H9 (cell line): ENCODE measurements at regions not wholly inside any gene's neighbourhood (a gene's known extent, or its start where the extent isn't known, plus 50 kb on each side); places are given as distances from the start of the nearest gene placed in this dataset.

ENCODE experiments used
- DNase-seq: peaks from one replicate; pipeline ENCODE4 v3.0.0-alpha.2; 2017
- H2AFZ ChIP-seq: one replicate; pipeline ENCODE4 v1.6.1; 2013; ENCODE audit warnings: mild to moderate bottlenecking, low read length, control low read depth, moderate library complexity
- H2AK5ac ChIP-seq: 2 replicates; pipeline ENCODE4 v1.6.1; 2013; ENCODE audit warnings: low read length, control low read depth, mixed read lengths; ENCODE audit not compliant: insufficient read length
- H2BK120ac ChIP-seq: one replicate; pipeline ENCODE4 v1.6.1; 2013; ENCODE audit warnings: low read depth, mild to moderate bottlenecking, low read length, control low read depth, inconsistent platforms; ENCODE audit not compliant: poor library complexity, severe bottlenecking
- H2BK12ac ChIP-seq: 2 replicates; pipeline ENCODE4 v1.6.1; 2013; ENCODE audit warnings: low read length, control low read depth, mixed read lengths, low read depth; ENCODE audit not compliant: insufficient read length
- H2BK15ac ChIP-seq: 2 replicates; pipeline ENCODE4 v1.6.1; 2013; ENCODE audit warnings: low read depth, low read length, control low read depth
- H2BK20ac ChIP-seq: one replicate; pipeline ENCODE4 v1.6.1; 2013; ENCODE audit warnings: low read depth, mild to moderate bottlenecking, low read length, control low read depth, inconsistent platforms; ENCODE audit not compliant: poor library complexity, severe bottlenecking
- H2BK5ac ChIP-seq: 2 replicates; pipeline ENCODE4 v1.6.1; 2013; ENCODE audit warnings: low read length, control low read depth, mixed read lengths; ENCODE audit not compliant: insufficient read length
- H3K14ac ChIP-seq: 2 replicates; pipeline ENCODE4 v1.6.1; 2013; ENCODE audit warnings: low read length, control low read depth; ENCODE audit not compliant: insufficient read depth
- H3K18ac ChIP-seq: 2 replicates; pipeline ENCODE4 v1.6.1; 2013; ENCODE audit warnings: low read depth, mild to moderate bottlenecking, mixed read lengths, low read length, control low read depth; ENCODE audit not compliant: insufficient read length
- H3K23ac ChIP-seq: 2 replicates; pipeline ENCODE4 v1.6.1; 2013; ENCODE audit warnings: low read length, control low read depth, mixed read lengths, low read depth; ENCODE audit not compliant: insufficient read length
- H3K23me2 ChIP-seq: 2 replicates; pipeline ENCODE4 v1.6.1; 2013; ENCODE audit warnings: low read depth, mild to moderate bottlenecking, mixed read lengths, low read length, control low read depth; ENCODE audit not compliant: insufficient read length, poor library complexity, severe bottlenecking
- H3K27ac ChIP-seq: 2 replicates; pipeline ENCODE4 v1.5.1; 2013; ENCODE audit warnings: low read length, control low read depth, mixed read lengths, low read depth; ENCODE audit not compliant: insufficient read length
- H3K27me3 ChIP-seq: 2 replicates; pipeline ENCODE4 v1.6.1; 2013; ENCODE audit warnings: low read length, control low read depth, inconsistent platforms; ENCODE audit not compliant: insufficient read depth
- H3K4ac ChIP-seq: 2 replicates; pipeline ENCODE4 v1.6.1; 2013; ENCODE audit warnings: low read depth, mild to moderate bottlenecking, control low read depth, inconsistent platforms, low read length, moderate library complexity
- H3K4me1 ChIP-seq: 2 replicates; pipeline ENCODE4 v1.6.1; 2013; ENCODE audit warnings: low read length, control low read depth, inconsistent platforms; ENCODE audit not compliant: insufficient read depth
- H3K4me2 ChIP-seq: 2 replicates; pipeline ENCODE4 v1.6.1; 2013; ENCODE audit warnings: low read length, control low read depth, mixed read lengths; ENCODE audit not compliant: insufficient read length, insufficient read depth
- H3K56ac ChIP-seq: 2 replicates; pipeline ENCODE4 v1.6.1; 2013; ENCODE audit warnings: low read depth, mild to moderate bottlenecking, mixed read lengths, low read length, control low read depth; ENCODE audit not compliant: insufficient read length
- H3K79me1 ChIP-seq: 2 replicates; pipeline ENCODE4 v1.6.1; 2013; ENCODE audit warnings: low read depth, mild to moderate bottlenecking, moderate library complexity, low read length, control low read depth, inconsistent platforms; ENCODE audit not compliant: insufficient read depth, poor library complexity, severe bottlenecking
- H3K79me2 ChIP-seq: 2 replicates; pipeline ENCODE4 v1.6.1; 2013; ENCODE audit warnings: low read length, control low read depth, inconsistent platforms; ENCODE audit not compliant: insufficient read depth
- H3K9ac ChIP-seq: 2 replicates; pipeline ENCODE4 v1.6.1; 2013; ENCODE audit warnings: low read length, control low read depth, mixed read lengths; ENCODE audit not compliant: insufficient read length; ENCODE audit errors: extremely low read depth
- H3K9me3 ChIP-seq: one replicate; pipeline ENCODE4 v1.6.1; 2013; ENCODE audit warnings: low read depth, low read length, inconsistent platforms; ENCODE audit not compliant: control insufficient read depth
- H3T11ph ChIP-seq: one replicate; pipeline ENCODE4 v1.6.1; 2013; ENCODE audit warnings: mild to moderate bottlenecking, low read length, control low read depth, inconsistent platforms
- H4K20me1 ChIP-seq: one replicate; pipeline ENCODE4 v1.6.1; 2013; ENCODE audit not compliant: control insufficient read depth, insufficient read length, insufficient read depth
- H4K5ac ChIP-seq: 2 replicates; pipeline ENCODE4 v1.6.1; 2013; ENCODE audit warnings: low read depth, mild to moderate bottlenecking, mixed read lengths, low read length, control low read depth; ENCODE audit not compliant: insufficient read length
- H4K8ac ChIP-seq: replicated peaks from 2 replicates; pipeline ENCODE4 v1.6.1; 2013; ENCODE audit warnings: low read length, control low read depth, mixed read lengths, low read depth; ENCODE audit not compliant: insufficient read length
- H4K91ac ChIP-seq: 2 replicates; pipeline ENCODE4 v1.6.1; 2013; ENCODE audit warnings: low read depth, mild to moderate bottlenecking, moderate library complexity, mixed read lengths, low read length, control low read depth; ENCODE audit not compliant: insufficient read length
- H3K27ac Mint-ChIP-seq, 3 experiments: 2 replicates in 2 of 3; 3 replicates in 1 of 3; pipeline ENCODE4 v1.8.0; 2020 to 2021; ENCODE audit warnings: mixed read lengths in 3 of 3, mild to moderate bottlenecking in 1 of 3, moderate library complexity in 1 of 3
- H3K27me3 Mint-ChIP-seq: 2 replicates; pipeline ENCODE4 v1.8.0; 2021; ENCODE audit warnings: low read depth, mild to moderate bottlenecking, moderate library complexity, mixed read lengths
- H3K36me3 Mint-ChIP-seq, 3 experiments: 2 replicates in 2 of 3; 3 replicates in 1 of 3; pipeline ENCODE4 v1.8.0; 2020 to 2021; ENCODE audit warnings: low read depth in 3 of 3, mixed read lengths in 3 of 3; ENCODE audit not compliant: insufficient read depth in 1 of 3
- H3K4me1 Mint-ChIP-seq, 2 experiments: 2 replicates each; pipeline ENCODE4 v1.8.0; 2020; ENCODE audit warnings: mixed read lengths in 2 of 2
- H3K4me3 Mint-ChIP-seq, 2 experiments: 2 replicates in 1 of 2; 3 replicates in 1 of 2; pipeline ENCODE4 v1.8.0; 2020 to 2021; ENCODE audit warnings: mild to moderate bottlenecking in 2 of 2, mixed read lengths in 2 of 2, moderate library complexity in 1 of 2
- H3K9me3 Mint-ChIP-seq, 2 experiments: 2 replicates in 1 of 2; 3 replicates in 1 of 2; pipeline ENCODE4 v1.8.0; 2020; ENCODE audit warnings: mild to moderate bottlenecking in 2 of 2, mixed read lengths in 2 of 2, moderate library complexity in 1 of 2
- WGBS: extraction: QIAGEN DNeasy Blood & Tissue Kit; methylation state at CpG from one replicate; pipeline ENCODE4 v1.1.7; 2013; ENCODE audit warnings: missing lambda C conversion rate, low lambda C conversion rate, mixed read lengths; ENCODE audit not compliant: insufficient read length; ENCODE audit errors: extremely low coverage; 5-methylcytosine and 5-hydroxymethylcytosine counted together
- TF ChIP-seq, protein P1 (sequence below): fragments of 200-600 bp; sonication (generic); conservative IDR thresholded peaks from 3 replicates; pipeline ENCODE4 v1.8.0; 2021; ENCODE audit warnings: antibody characterized with exemption, mild to moderate bottlenecking

DNA sequence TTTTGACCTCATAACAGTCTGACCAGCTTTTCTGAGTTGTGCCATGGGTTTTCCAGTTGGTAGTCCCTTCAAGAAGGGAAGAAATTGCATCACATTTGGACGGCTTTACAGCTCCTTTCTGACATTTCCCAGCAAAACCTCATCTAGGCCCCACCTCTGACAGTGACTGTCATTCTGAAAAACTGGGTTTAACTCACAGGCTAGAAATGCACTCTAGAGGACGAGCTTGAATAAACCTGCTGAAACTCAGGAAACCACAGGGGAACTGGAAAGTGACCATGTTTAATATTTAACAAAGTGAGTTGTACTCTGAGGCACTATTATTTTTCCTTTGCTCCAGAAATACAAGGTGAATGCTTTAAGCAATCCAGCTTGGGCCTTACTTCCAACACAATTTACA lies 434.3 kb upstream of the RASGEF1B start:
- Histone ChIP-seq H3K27me3 (no peaks in the 10 kb centered on the region), H3K14ac (no peak overlapping the region), H4K5ac (no peak overlapping the region), H2AK5ac (no peak overlapping the region), H3K56ac (no peak overlapping the region), H3K4me2 (no peak overlapping the region), H3K4me1 (no peaks in the 10 kb centered on the region), H2BK120ac (no peak overlapping the region), H4K8ac (no peak overlapping the region), H3K79me2 (no peaks in the 10 kb centered on the region), H3K23ac (no peak overlapping the region), H3K79me1 (no peaks in the 10 kb centered on the region), H2BK20ac (no peak overlapping the region), H3K9ac (no peak overlapping the region), H3K23me2 (no peaks in the 10 kb centered on the region), H2BK5ac (no peak overlapping the region), H4K91ac (no peak overlapping the region), H2BK15ac (no peak overlapping the region), H3K18ac (no peak overlapping the region), H3K27ac (no peak overlapping the region), H3T11ph (no peak overlapping the region), H3K4ac (no peak overlapping the region), H2BK12ac (no peak overlapping the region), H4K20me1 (no peaks in the 10 kb centered on the region), H3K9me3 (no peaks in the 10 kb centered on the region), H2AFZ (no peak overlapping the region)
- no peaks in the 10 kb centered on the region for H3K9me3 Mint-ChIP-seq
- no peak overlapping the region for H3K4me3 Mint-ChIP-seq
- TF ChIP-seq, protein P1, sequence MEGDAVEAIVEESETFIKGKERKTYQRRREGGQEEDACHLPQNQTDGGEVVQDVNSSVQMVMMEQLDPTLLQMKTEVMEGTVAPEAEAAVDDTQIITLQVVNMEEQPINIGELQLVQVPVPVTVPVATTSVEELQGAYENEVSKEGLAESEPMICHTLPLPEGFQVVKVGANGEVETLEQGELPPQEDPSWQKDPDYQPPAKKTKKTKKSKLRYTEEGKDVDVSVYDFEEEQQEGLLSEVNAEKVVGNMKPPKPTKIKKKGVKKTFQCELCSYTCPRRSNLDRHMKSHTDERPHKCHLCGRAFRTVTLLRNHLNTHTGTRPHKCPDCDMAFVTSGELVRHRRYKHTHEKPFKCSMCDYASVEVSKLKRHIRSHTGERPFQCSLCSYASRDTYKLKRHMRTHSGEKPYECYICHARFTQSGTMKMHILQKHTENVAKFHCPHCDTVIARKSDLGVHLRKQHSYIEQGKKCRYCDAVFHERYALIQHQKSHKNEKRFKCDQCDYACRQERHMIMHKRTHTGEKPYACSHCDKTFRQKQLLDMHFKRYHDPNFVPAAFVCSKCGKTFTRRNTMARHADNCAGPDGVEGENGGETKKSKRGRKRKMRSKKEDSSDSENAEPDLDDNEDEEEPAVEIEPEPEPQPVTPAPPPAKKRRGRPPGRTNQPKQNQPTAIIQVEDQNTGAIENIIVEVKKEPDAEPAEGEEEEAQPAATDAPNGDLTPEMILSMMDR, result no peak
- H3K4me1 Mint-ChIP-seq, result no peaks in the 10 kb centered on the region
- no peak for DNase-seq
- no peak overlapping the region for H3K27ac Mint-ChIP-seq
- no peaks in the 10 kb centered on the region for H3K36me3 Mint-ChIP-seq
- peaks cover 2% of the 10 kb centered on the region; the same call in 1 of the 2 replicates for H3K27me3 Mint-ChIP-seq
- no CpG with 5 or more reads among the region's 2 CpGs for WGBS
